ENCODE measurements at regions not wholly inside any gene's neighbourhood (a gene's known extent, or its start where the extent isn't known, plus 50 kb on each side); places are given as distances from the start of the nearest gene placed in this dataset.

GRCh38 chr2:7765236-7765635, 848.0 kb downstream of the RNF144A start:
- DNase-seq (ENCODE audit: low read depth): no peak

- no peak for DNase-seq (ENCODE audit: low read depth)
Observed at GRCh38 chr2:7766088-7766722, 849.0 kb downstream of the RNF144A start.

GRCh38 chr2:7766978-7767565, 849.9 kb downstream of the RNF144A start:
- no peak for DNase-seq (ENCODE audit: low read depth)

- DNase-seq (ENCODE audit: low read depth): no peak
Observed at GRCh38 chr2:7767902-7768301, 850.7 kb downstream of the RNF144A start.

- DNase-seq (ENCODE audit: low read depth): no peak
Observed at GRCh38 chr2:7771781-7772180, 854.6 kb downstream of the RNF144A start.

- DNase-seq (ENCODE audit: low read depth): peak; percentile 6
Observed at GRCh38 chr2:7773362-7774360, 856.4 kb downstream of the RNF144A start.

GRCh38 chr2:7774481-7774880, 857.3 kb downstream of the RNF144A start:
- no peak for DNase-seq (ENCODE audit: low read depth)

- no peak for DNase-seq (ENCODE audit: low read depth)
Observed at GRCh38 chr2:7777668-7778067, 860.5 kb downstream of the RNF144A start.

- no peak for DNase-seq (ENCODE audit: low read depth)
Observed at GRCh38 chr2:7780321-7780720, 863.1 kb downstream of the RNF144A start.

- no peak for DNase-seq (ENCODE audit: low read depth)
Observed at GRCh38 chr2:7785700-7786099, 868.5 kb downstream of the RNF144A start.

GRCh38 chr2:7788736-7789135, 871.5 kb downstream of the RNF144A start:
- no peak for DNase-seq (ENCODE audit: low read depth)

- DNase-seq (ENCODE audit: low read depth): no peak
Observed at GRCh38 chr2:7792031-7792651, 874.9 kb downstream of the RNF144A start.

- peak; percentile 8 for DNase-seq (ENCODE audit: low read depth)
Observed at GRCh38 chr2:7795778-7796563, 878.8 kb downstream of the RNF144A start.

GRCh38 chr2:7800031-7800430, 881.8 kb upstream of the ID2 start:
- no peak for DNase-seq (ENCODE audit: low read depth)

- DNase-seq (ENCODE audit: low read depth): no peak
Observed at GRCh38 chr2:7801212-7801611, 880.6 kb upstream of the ID2 start.

- no peak for DNase-seq (ENCODE audit: low read depth)
Observed at GRCh38 chr2:7803515-7803914, 878.3 kb upstream of the ID2 start.

GRCh38 chr2:7809640-7810039, 872.2 kb upstream of the ID2 start:
- DNase-seq (ENCODE audit: low read depth): no peak

- DNase-seq (ENCODE audit: low read depth): no peak
Observed at GRCh38 chr2:7811073-7811472, 870.8 kb upstream of the ID2 start.

GRCh38 chr2:7812231-7812995, 869.4 kb upstream of the ID2 start:
- DNase-seq (ENCODE audit: low read depth): peak; percentile 76

- peak; percentile 65 for DNase-seq (ENCODE audit: low read depth)
Observed at GRCh38 chr2:7813541-7814292, 868.1 kb upstream of the ID2 start.
